ENCODE measurements at regions not wholly inside any gene's neighbourhood (a gene's known extent, or its start where the extent isn't known, plus 50 kb on each side); places are given as distances from the start of the nearest gene placed in this dataset.
"Not testable (repeated sequence)": the region's sequence is repeated elsewhere in the genome, so short reads cannot be mapped to it uniquely, and the experiment has no call there.

GRCh38 chr14:30356438-30357202 lies 202.3 kb upstream of the G2E3 start:
- DNase-seq: no peak
- Histone ChIP-seq H3K4me1 (ENCODE audit: insufficient read depth) (no peaks in the 10 kb centered on the region), H3K79me2 (ENCODE audit: insufficient read depth) (no peaks in the 10 kb centered on the region), H2AFZ (no peak overlapping the region), H3K4me3 (no peak overlapping the region), H3K27me3 (replicated peaks; ENCODE audit: insufficient read depth) (peaks cover 23% of the 10 kb centered on the region), H3K36me3 (ENCODE audit: low read depth) (no peaks in the 10 kb centered on the region), H3K4me2 (ENCODE audit: unreplicated experiment) (no peak overlapping the region), H3K9me3 (ENCODE audit: low read depth) (no peaks in the 10 kb centered on the region), H4K20me1 (ENCODE audit: insufficient read depth) (no peaks in the 10 kb centered on the region), H3K9me2 (ENCODE audit: insufficient read depth) (no peaks in the 10 kb centered on the region), H3K9ac (no peak overlapping the region), H3K27ac (no peak overlapping the region), H3F3A (ENCODE audit: insufficient read depth) (no peaks in the 10 kb centered on the region)
- in situ Hi-C loops (cut with MboI): no loop called here
- WGBS, 2 experiments (ENCODE audit: low coverage in 1 of 2, low lambda C conversion rate in 2 of 2, missing lambda C conversion rate in 2 of 2): 55% methylated on average over 7 of the region's 7 CpGs
- TF ChIP-seq EZH2 (IDR thresholded peaks at IDR 0.05; ENCODE audit: insufficient read depth, poor library complexity, severe bottlenecking) (no peak), EZH2phosphoT487 (IDR thresholded peaks at IDR 0.05; ENCODE audit: insufficient read depth, low read depth) (no peak)

DNA sequence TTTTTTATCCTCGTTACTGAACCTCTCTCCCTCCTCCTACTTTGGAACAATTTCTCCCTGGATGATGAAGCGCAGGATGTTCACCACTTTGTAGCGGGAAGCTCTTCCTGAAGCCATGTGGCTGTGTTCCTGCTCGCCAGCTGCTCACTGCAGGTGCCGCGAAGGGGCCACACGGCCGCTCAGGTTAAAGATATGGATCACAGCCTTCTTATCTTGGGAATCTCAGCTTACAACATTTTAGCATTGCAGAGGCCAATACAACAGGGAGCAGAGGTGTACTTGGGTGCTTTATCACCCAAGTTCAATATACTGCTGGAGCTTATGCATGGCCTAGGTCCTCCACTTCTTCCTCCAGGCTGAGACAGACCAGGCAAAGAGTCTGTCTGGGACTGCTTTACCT lies 201.2 kb upstream of the G2E3 start:
- H3K79me2 ChIP-seq (ENCODE audit: insufficient read depth): no peaks in the 10 kb centered on the region
- in situ Hi-C loops (cut with MboI): no loop called here

DNA sequence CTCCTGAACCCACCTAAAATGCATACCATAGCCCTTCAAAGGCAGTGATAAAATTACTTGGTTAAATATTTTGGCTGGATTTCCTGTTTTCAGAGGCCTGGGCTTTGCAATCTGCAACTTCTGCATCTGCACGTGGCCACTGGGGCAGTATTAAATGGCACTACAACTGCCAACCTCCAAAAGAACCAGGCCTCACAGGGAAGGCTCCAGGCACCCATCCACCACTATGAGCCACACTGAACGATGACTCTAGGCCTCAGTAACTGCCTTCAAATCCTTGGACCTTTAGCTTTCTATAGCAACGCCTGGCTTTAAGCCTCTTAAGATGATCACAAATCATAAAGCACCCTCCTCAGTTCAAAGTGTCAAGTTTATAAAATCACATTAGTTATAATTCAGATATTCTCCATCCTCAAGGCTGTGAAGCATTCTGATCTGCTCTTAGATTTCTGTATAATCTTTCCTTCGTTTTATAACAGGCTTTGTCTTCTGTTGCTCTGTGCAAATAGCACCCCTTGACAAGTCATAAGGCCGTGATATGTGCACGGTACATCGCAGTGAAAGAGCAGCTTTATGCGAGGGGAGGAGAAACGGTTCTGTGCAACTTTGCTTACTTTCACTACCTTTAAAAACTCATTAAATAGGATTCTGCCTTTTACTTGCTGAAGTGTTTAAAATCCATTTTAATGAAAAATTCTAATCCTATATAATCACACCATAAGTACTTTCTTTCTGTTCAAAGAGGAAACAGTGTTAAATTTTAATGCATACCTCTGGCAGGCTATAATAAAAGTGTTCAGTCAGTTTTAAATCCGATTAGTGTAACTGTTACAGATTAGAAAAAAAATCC lies 196.4 kb upstream of the G2E3 start:
- Histone ChIP-seq H4K20me1 (ENCODE audit: insufficient read depth) (no peaks in the 10 kb centered on the region), H3K4me2 (ENCODE audit: unreplicated experiment) (no peak overlapping the region), H3K9me2 (ENCODE audit: insufficient read depth) (no peaks in the 10 kb centered on the region), H3K27ac (no peak overlapping the region), H2AFZ (no peak overlapping the region), H3K79me2 (ENCODE audit: insufficient read depth) (no peaks in the 10 kb centered on the region), H3F3A (ENCODE audit: insufficient read depth) (no peaks in the 10 kb centered on the region), H3K36me3 (ENCODE audit: low read depth) (no peaks in the 10 kb centered on the region), H3K4me3 (no peak overlapping the region), H3K27me3 (replicated peaks; ENCODE audit: insufficient read depth) (0 out of 2 replicates have a peak, but pooled peaks cover 7% of the 10 kb centered on the region), H3K9ac (no peak overlapping the region), H3K9me3 (ENCODE audit: low read depth) (no peaks in the 10 kb centered on the region), H3K4me1 (ENCODE audit: insufficient read depth) (no peaks in the 10 kb centered on the region)
- in situ Hi-C loops (cut with MboI): no loop called here
- no peak for TF ChIP-seq EZH2phosphoT487 (IDR thresholded peaks at IDR 0.05; ENCODE audit: insufficient read depth, low read depth)
- no peak for TF ChIP-seq EZH2 (IDR thresholded peaks at IDR 0.05; ENCODE audit: insufficient read depth, poor library complexity, severe bottlenecking)
- 40 to 42% methylated on average over 10 of the region's 10 CpGs for WGBS, 2 experiments (ENCODE audit: low coverage in 1 of 2, low lambda C conversion rate in 2 of 2, missing lambda C conversion rate in 2 of 2)
- no peak for DNase-seq

More for the DNA sequence above, 201.2 kb upstream of the G2E3 start:
- DNase-seq: no peak
- Histone ChIP-seq H2AFZ (no peak overlapping the region), H4K20me1 (ENCODE audit: insufficient read depth) (no peaks in the 10 kb centered on the region), H3F3A (ENCODE audit: insufficient read depth) (no peaks in the 10 kb centered on the region), H3K4me3 (no peak overlapping the region), H3K9me3 (ENCODE audit: low read depth) (no peaks in the 10 kb centered on the region), H3K9me2 (ENCODE audit: insufficient read depth) (no peaks in the 10 kb centered on the region), H3K27ac (no peak overlapping the region), H3K4me1 (ENCODE audit: insufficient read depth) (no peaks in the 10 kb centered on the region), H3K27me3 (replicated peaks; ENCODE audit: insufficient read depth) (peaks cover 19% of the 10 kb centered on the region), H3K36me3 (ENCODE audit: low read depth) (no peaks in the 10 kb centered on the region), H3K9ac (no peak overlapping the region), H3K4me2 (ENCODE audit: unreplicated experiment) (no peak overlapping the region)
- TF ChIP-seq EZH2phosphoT487 (IDR thresholded peaks at IDR 0.05; ENCODE audit: insufficient read depth, low read depth) (no peak), EZH2 (IDR thresholded peaks at IDR 0.05; ENCODE audit: insufficient read depth, poor library complexity, severe bottlenecking) (no peak)
- 66 to 70% methylated on average over 8 of the region's 8 CpGs for WGBS, 2 experiments (ENCODE audit: low coverage in 1 of 2, low lambda C conversion rate in 2 of 2, missing lambda C conversion rate in 2 of 2)

DNA sequence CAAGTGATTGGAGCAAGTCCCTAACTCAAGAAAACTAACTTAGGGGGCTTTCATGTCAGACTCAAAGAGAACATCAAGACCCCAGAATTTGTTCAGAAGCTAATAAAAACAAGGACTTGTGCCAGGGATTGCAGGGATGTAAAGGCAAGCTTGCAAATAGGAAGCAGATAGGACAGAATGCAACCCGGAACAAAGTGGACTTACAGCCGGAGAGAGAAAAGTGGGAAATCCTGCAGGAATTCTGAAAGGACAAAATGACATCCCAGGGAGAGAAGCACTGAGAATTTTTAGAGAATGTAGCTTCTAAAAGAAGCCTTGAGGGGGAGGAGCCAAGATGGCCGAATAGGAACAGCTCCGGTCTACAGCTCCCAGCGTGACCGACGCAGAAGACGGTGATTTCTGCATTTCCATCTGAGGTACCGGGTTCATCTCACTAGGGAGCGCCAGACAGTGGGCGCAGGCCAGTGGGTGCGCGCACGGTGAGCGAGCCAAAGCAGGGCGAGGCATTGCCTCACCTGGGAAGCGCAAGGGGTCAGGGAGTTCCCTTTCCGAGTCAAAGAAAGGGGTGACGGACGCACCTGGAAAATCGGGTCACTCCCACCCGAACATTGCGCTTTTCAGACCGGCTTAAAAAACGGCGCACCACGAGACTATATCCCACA lies 195.6 kb upstream of the G2E3 start:
- in situ Hi-C loops (cut with MboI); H3F3A ChIP-seq (ENCODE audit: insufficient read depth); H3K27ac ChIP-seq; H3K9me2 ChIP-seq (ENCODE audit: insufficient read depth); H4K20me1 ChIP-seq (ENCODE audit: insufficient read depth); H3K27me3 ChIP-seq (replicated peaks; ENCODE audit: insufficient read depth); DNase-seq; H3K4me3 ChIP-seq; H3K36me3 ChIP-seq (ENCODE audit: low read depth); H3K9ac ChIP-seq; H3K4me1 ChIP-seq (ENCODE audit: insufficient read depth); H2AFZ ChIP-seq; H3K9me3 ChIP-seq (ENCODE audit: low read depth); H3K79me2 ChIP-seq (ENCODE audit: insufficient read depth); H3K4me2 ChIP-seq (ENCODE audit: unreplicated experiment): not testable (repeated sequence)
- WGBS, 2 experiments (ENCODE audit: low coverage in 1 of 2, low lambda C conversion rate in 2 of 2, missing lambda C conversion rate in 2 of 2): 84 to 88% methylated on average over 16 to 22 of the region's 27 CpGs

All from GM23248 (cell line).